ENCODE measurements at regions not wholly inside any gene's neighbourhood (a gene's known extent, or its start where the extent isn't known, plus 50 kb on each side); places are given as distances from the start of the nearest gene placed in this dataset.

- TF ChIP-seq POLR2AphosphoS5 (IDR thresholded peaks at IDR 0.05), result no peak
- TF ChIP-seq CTCF (IDR thresholded peaks at IDR 0.05), result no peak
- no peak for TF ChIP-seq EP300 (IDR thresholded peaks at IDR 0.05)
- no peak for TF ChIP-seq POLR2A (IDR thresholded peaks at IDR 0.05)
Measured at GRCh38 chr5:68861099-68861498, 232.7 kb upstream of the SLC30A5 start.

Measured in gastroesophageal sphincter (tissue), 3 donors.